ENCODE measurements at regions not wholly inside any gene's neighbourhood (a gene's known extent, or its start where the extent isn't known, plus 50 kb on each side); places are given as distances from the start of the nearest gene placed in this dataset.

GRCh38 chr14:100423317-100424010 lies 100.3 kb downstream of the SLC25A47 start:
- Histone ChIP-seq H3K36me3 (ENCODE audit: control insufficient read depth in 2 of 3, insufficient read depth in 3 of 3, low read length in 3 of 3) (no peaks in the 10 kb centered on the region), H3K27ac (ENCODE audit: low read depth, low read length) (no peak overlapping the region), H3K27me3 (ENCODE audit: control insufficient read depth in 2 of 2, insufficient read depth in 2 of 2, low read length in 2 of 2) (no peaks in the 10 kb centered on the region), H3K9me3 (ENCODE audit: control insufficient read depth in 2 of 3, low read length in 3 of 3) (no peaks in the 10 kb centered on the region), H3K4me3 (ENCODE audit: low read length) (no peak overlapping the region), H3K4me1 (ENCODE audit: control insufficient read depth in 2 of 2, insufficient read depth in 2 of 2, low read length in 2 of 2) (no peaks in the 10 kb centered on the region)
- peaks cover 0 to 10% (median 3%) of the 10 kb centered on the region in 5 donors for H3K36me3 Mint-ChIP-seq
- H3K9me3 Mint-ChIP-seq: peaks cover 0 to 4% (median 0%) of the 10 kb centered on the region in 11 donors
- CTCF ChIA-PET: no interaction called here
- H3K4me3 Mint-ChIP-seq: no peak overlapping the region
- H3K27ac Mint-ChIP-seq: no peak overlapping the region
- POLR2A ChIA-PET: no interaction called here
- no peaks in the 10 kb centered on the region for H3K27me3 Mint-ChIP-seq
- intact Hi-C loops (cut with micrococcal nuclease): no loop called here
- DNase-seq: no peak
- no peak for ATAC-seq
- H3K4me1 Mint-ChIP-seq: peaks cover 6 to 33% (median 19%) of the 10 kb centered on the region in 7 donors

- POLR2A ChIA-PET: no interaction called here
- Histone ChIP-seq H3K27me3 (ENCODE audit: control insufficient read depth in 2 of 2, insufficient read depth in 2 of 2, low read length in 2 of 2) (no peaks in the 10 kb centered on the region), H3K4me1 (ENCODE audit: control insufficient read depth in 2 of 2, insufficient read depth in 2 of 2, low read length in 2 of 2) (no peaks in the 10 kb centered on the region), H3K9me3 (ENCODE audit: control insufficient read depth in 2 of 3, low read length in 3 of 3) (no peaks in the 10 kb centered on the region), H3K36me3 (ENCODE audit: control insufficient read depth in 2 of 3, insufficient read depth in 3 of 3, low read length in 3 of 3) (peaks cover 0 to 5% (median 4%) of the 10 kb centered on the region in 3 experiments), H3K4me3 (ENCODE audit: low read length) (no peak overlapping the region), H3K27ac (ENCODE audit: low read depth, low read length) (no peak overlapping the region)
- DNase-seq: no peak
- Mint-ChIP-seq H3K9me3 (no peaks in the 10 kb centered on the region), H3K36me3 (peaks cover 0 to 13% (median 0%) of the 10 kb centered on the region in 5 donors), H3K4me3 (peak overlapping the region in 1 of 10 donors; percentile 34), H3K4me1 (peaks cover 6 to 32% (median 16%) of the 10 kb centered on the region in 7 donors), H3K27ac (peak overlapping the region in 2 of 9 donors; percentile 1 to 49), H3K27me3 (no peaks in the 10 kb centered on the region)
- CTCF ChIA-PET: interaction anchor here (0.8 to 1.0 kb wide), 2 partner anchors 8 to 41 kb away, joined by 3 read pairs; no protein-coding TSS in a partner anchor
- peak; percentile 82 for ATAC-seq
- intact Hi-C loops (cut with micrococcal nuclease): no loop called here
Observed at GRCh38 chr14:100424504-100425428, 101.6 kb downstream of the SLC25A47 start.

- CTCF ChIA-PET: interaction anchor here (0.5 to 1.0 kb wide), 3 partner anchors 9 to 42 kb away, joined by 3 read pairs; no protein-coding TSS in a partner anchor
- H3K27ac Mint-ChIP-seq: no peak overlapping the region
- no peaks in the 10 kb centered on the region for H3K27me3 Mint-ChIP-seq
- H3K4me1 Mint-ChIP-seq: peaks cover 6 to 26% (median 11%) of the 10 kb centered on the region in 7 donors
- intact Hi-C loops (cut with micrococcal nuclease): no loop called here
- Histone ChIP-seq H3K4me1 (ENCODE audit: control insufficient read depth in 2 of 2, insufficient read depth in 2 of 2, low read length in 2 of 2) (no peaks in the 10 kb centered on the region), H3K9me3 (ENCODE audit: control insufficient read depth in 2 of 3, low read length in 3 of 3) (no peaks in the 10 kb centered on the region), H3K36me3 (ENCODE audit: control insufficient read depth in 2 of 3, insufficient read depth in 3 of 3, low read length in 3 of 3) (peaks cover 0 to 5% (median 4%) of the 10 kb centered on the region in 3 experiments), H3K27ac (ENCODE audit: low read depth, low read length) (no peak overlapping the region), H3K4me3 (ENCODE audit: low read length) (no peak overlapping the region), H3K27me3 (ENCODE audit: control insufficient read depth in 2 of 2, insufficient read depth in 2 of 2, low read length in 2 of 2) (no peaks in the 10 kb centered on the region)
- peaks cover 0 to 13% (median 0%) of the 10 kb centered on the region in 5 donors for H3K36me3 Mint-ChIP-seq
- POLR2A ChIA-PET: no interaction called here
- no peak for ATAC-seq
- H3K9me3 Mint-ChIP-seq: no peaks in the 10 kb centered on the region
- peak overlapping the region in 1 of 10 donors; percentile 34 for H3K4me3 Mint-ChIP-seq
- no peak for DNase-seq
Observed at GRCh38 chr14:100425429-100425827, 102.3 kb downstream of the SLC25A47 start.

- intact Hi-C loops (cut with micrococcal nuclease): no loop called here
- Mint-ChIP-seq H3K27me3 (no peaks in the 10 kb centered on the region), H3K27ac (no peak overlapping the region), H3K9me3 (no peaks in the 10 kb centered on the region), H3K36me3 (peaks cover 0 to 13% (median 0%) of the 10 kb centered on the region in 5 donors), H3K4me3 (no peak overlapping the region), H3K4me1 (peaks cover 4 to 19% (median 9%) of the 10 kb centered on the region in 7 donors)
- H3K4me3 ChIP-seq (ENCODE audit: low read length): no peak overlapping the region
- no peak overlapping the region for H3K27ac ChIP-seq (ENCODE audit: low read depth, low read length)
- no peaks in the 10 kb centered on the region for H3K27me3 ChIP-seq (ENCODE audit: control insufficient read depth in 2 of 2, insufficient read depth in 2 of 2, low read length in 2 of 2)
- DNase-seq: no peak
- no peaks in the 10 kb centered on the region for H3K4me1 ChIP-seq (ENCODE audit: control insufficient read depth in 2 of 2, insufficient read depth in 2 of 2, low read length in 2 of 2)
- ChIA-PET CTCF (interaction anchor here (0.5 to 0.7 kb wide), 2 partner anchors 33 to 219 kb away, joined by 3 read pairs; no protein-coding TSS in a partner anchor), POLR2A (no interaction called here)
- H3K9me3 ChIP-seq (ENCODE audit: control insufficient read depth in 2 of 3, low read length in 3 of 3): no peaks in the 10 kb centered on the region
- H3K36me3 ChIP-seq (ENCODE audit: control insufficient read depth in 2 of 3, insufficient read depth in 3 of 3, low read length in 3 of 3): peaks cover 0 to 5% (median 4%) of the 10 kb centered on the region in 3 experiments
- no peak for ATAC-seq
Observed at GRCh38 chr14:100426314-100426713, 103.2 kb downstream of the SLC25A47 start.

- Histone ChIP-seq H3K4me3 (ENCODE audit: low read length) (no peak overlapping the region), H3K4me1 (ENCODE audit: control insufficient read depth in 2 of 2, insufficient read depth in 2 of 2, low read length in 2 of 2) (no peaks in the 10 kb centered on the region), H3K36me3 (ENCODE audit: control insufficient read depth in 2 of 3, insufficient read depth in 3 of 3, low read length in 3 of 3) (peaks cover 0 to 5% (median 4%) of the 10 kb centered on the region in 3 experiments), H3K27ac (ENCODE audit: low read depth, low read length) (no peak overlapping the region), H3K27me3 (ENCODE audit: control insufficient read depth in 2 of 2, insufficient read depth in 2 of 2, low read length in 2 of 2) (no peaks in the 10 kb centered on the region), H3K9me3 (ENCODE audit: control insufficient read depth in 2 of 3, low read length in 3 of 3) (no peaks in the 10 kb centered on the region)
- Mint-ChIP-seq H3K27me3 (no peaks in the 10 kb centered on the region), H3K27ac (no peak overlapping the region), H3K9me3 (no peaks in the 10 kb centered on the region), H3K4me1 (peaks cover 4 to 16% (median 9%) of the 10 kb centered on the region in 7 donors), H3K36me3 (peaks cover 0 to 13% (median 0%) of the 10 kb centered on the region in 5 donors), H3K4me3 (no peak overlapping the region)
- no peak for ATAC-seq
- POLR2A ChIA-PET: interaction anchor here (0.8 kb wide), 1 partner anchor 33 kb away, joined by 3 read pairs; no protein-coding TSS in a partner anchor
- no peak for DNase-seq
- intact Hi-C loops (cut with micrococcal nuclease): no loop called here
- CTCF ChIA-PET: no interaction called here
Observed at GRCh38 chr14:100427166-100427565, 104.0 kb downstream of the SLC25A47 start.

GRCh38 chr14:100428727-100429126 lies 105.6 kb downstream of the SLC25A47 start:
- Histone ChIP-seq H3K4me3 (ENCODE audit: low read length) (no peak overlapping the region), H3K4me1 (ENCODE audit: control insufficient read depth in 2 of 2, insufficient read depth in 2 of 2, low read length in 2 of 2) (no peaks in the 10 kb centered on the region), H3K27ac (ENCODE audit: low read depth, low read length) (no peak overlapping the region), H3K27me3 (ENCODE audit: control insufficient read depth in 2 of 2, insufficient read depth in 2 of 2, low read length in 2 of 2) (no peaks in the 10 kb centered on the region), H3K36me3 (ENCODE audit: control insufficient read depth in 2 of 3, insufficient read depth in 3 of 3, low read length in 3 of 3) (peaks cover 0 to 5% (median 4%) of the 10 kb centered on the region in 3 experiments), H3K9me3 (ENCODE audit: control insufficient read depth in 2 of 3, low read length in 3 of 3) (no peaks in the 10 kb centered on the region)
- no peaks in the 10 kb centered on the region for H3K27me3 Mint-ChIP-seq
- no peak overlapping the region for H3K27ac Mint-ChIP-seq
- ATAC-seq (no peak), DNase-seq (no peak)
- peaks cover 0 to 17% (median 0%) of the 10 kb centered on the region in 5 donors for H3K36me3 Mint-ChIP-seq
- intact Hi-C loops (cut with micrococcal nuclease): no loop called here
- H3K4me1 Mint-ChIP-seq: peaks cover 4 to 13% (median 9%) of the 10 kb centered on the region in 7 donors
- no peak overlapping the region for H3K4me3 Mint-ChIP-seq
- ChIA-PET CTCF (no interaction called here), POLR2A (no interaction called here)
- no peaks in the 10 kb centered on the region for H3K9me3 Mint-ChIP-seq

All from naive thymus-derived CD4-positive, alpha-beta T cell (primary cell).